SK-N-SH (cell line): ENCODE measurements at regions not wholly inside any gene's neighbourhood (a gene's known extent, or its start where the extent isn't known, plus 50 kb on each side); places are given as distances from the start of the nearest gene placed in this dataset.

Experiments
- CTCF ChIA-PET: fragments of 300-600, 350-600 bp; formaldehyde crosslinking; extraction: SDS; loops from one replicate; lab custom pipeline; 2021; lab: Yijun Ruan, JAX
- POLR2A ChIA-PET: fragments of 350-600 bp; sonication (Branson Sonifier 250); formaldehyde crosslinking; extraction: SDS; loops from one replicate; lab custom pipeline; 2020; ENCODE audit warnings: antibody characterized with exemption, inconsistent platforms; lab: Yijun Ruan, JAX
- DNase-seq: peaks from one replicate; pipeline ENCODE4 v3.0.0; 2012
- H2AFZ ChIP-seq: fragments of 200-600 bp; sonication (generic); 2 replicates; pipeline ENCODE4 v1.8.1; 2016; ENCODE audit warnings: antibody characterized with exemption, mild to moderate bottlenecking, low read depth
- H3F3A ChIP-seq: fragments of 200-600 bp; sonication (generic); replicated peaks from 2 replicates; pipeline ENCODE3; 2016; ENCODE audit warnings: antibody characterized with exemption, mild to moderate bottlenecking; ENCODE audit not compliant: insufficient read depth
- H3K27ac ChIP-seq, 2 experiments: fragments of 200-500 bp in 1 of 2; fragments of 200-600 bp in 1 of 2; sonication (Bioruptor generic) in 1 of 2; sonication (generic), shearing (Covaris generic) in 1 of 2; 2 replicates each; pipeline versions ENCODE4 v1.5.1 to v1.6.1; 2014 to 2016; ENCODE audit warnings: low read depth in 2 of 2, inconsistent platforms in 1 of 2, low read length in 1 of 2, mild to moderate bottlenecking in 1 of 2, mixed read lengths in 1 of 2
- H3K27me3 ChIP-seq: fragments of 200-600 bp; sonication (generic), shearing (Covaris generic); 2 replicates; pipeline ENCODE4 v1.6.1; 2016; ENCODE audit warnings: mixed run types; ENCODE audit not compliant: insufficient read depth
- H3K36me3 ChIP-seq, 2 experiments: fragments of 200-500 bp in 1 of 2; fragments of 200-600 bp in 1 of 2; sonication (Bioruptor generic) in 1 of 2; sonication (generic) in 1 of 2; replicated peaks in 1 of 2; 2 replicates each; pipeline versions ENCODE3 to v1.5.1; 2014 to 2016; ENCODE audit warnings: low read length in 1 of 2, mild to moderate bottlenecking in 1 of 2; ENCODE audit not compliant: insufficient read depth in 2 of 2, control insufficient read depth in 1 of 2
- H3K4me1 ChIP-seq, 2 experiments: fragments of 200-500 bp in 1 of 2; fragments of 200-600 bp in 1 of 2; sonication (Bioruptor generic) in 1 of 2; sonication (generic), shearing (Covaris generic) in 1 of 2; 2 replicates each; pipeline versions ENCODE4 v1.5.1 to v1.6.1; 2014 to 2016; ENCODE audit warnings: low read depth in 1 of 2, low read length in 1 of 2, mixed run types in 1 of 2; ENCODE audit not compliant: insufficient read depth in 2 of 2, control insufficient read depth in 1 of 2
- H3K4me2 ChIP-seq: fragments of 200-600 bp; sonication (generic), shearing (Covaris generic); 2 replicates; pipeline ENCODE4 v1.6.1; 2017; ENCODE audit warnings: mixed run types
- H3K4me3 ChIP-seq, 2 experiments: fragments of 200-500 bp in 1 of 2; fragments of 200-600 bp in 1 of 2; sonication (Bioruptor generic) in 1 of 2; sonication (generic), shearing (Covaris generic) in 1 of 2; 2 replicates each; pipeline versions ENCODE4 v1.5.1 to v1.8.1; 2014 to 2016; ENCODE audit warnings: low read depth in 2 of 2, inconsistent platforms in 1 of 2, low read length in 1 of 2, mild to moderate bottlenecking in 1 of 2, mixed read lengths in 1 of 2, moderate library complexity in 1 of 2
- H3K79me2 ChIP-seq: fragments of 200-600 bp; sonication (generic); 2 replicates; pipeline ENCODE4 v1.8.1; 2017; ENCODE audit warnings: mild to moderate bottlenecking; ENCODE audit not compliant: insufficient read depth
- H3K9ac ChIP-seq: fragments of 200-600 bp; sonication (generic); 2 replicates; pipeline ENCODE4 v1.6.1; 2017; ENCODE audit warnings: mixed run types
- H3K9me2 ChIP-seq: fragments of 200-600 bp; sonication (generic); 2 replicates; pipeline ENCODE4 v1.6.1; 2017; ENCODE audit warnings: mixed run types
- H3K9me3 ChIP-seq: fragments of 200-600 bp; sonication (generic); 2 replicates; pipeline ENCODE4 v1.6.1; 2017; ENCODE audit warnings: mixed run types, mild to moderate bottlenecking, moderate library complexity
- H4K20me1 ChIP-seq: fragments of 200-600 bp; sonication (generic); 2 replicates; pipeline ENCODE4 v1.6.1; 2017; ENCODE audit warnings: mild to moderate bottlenecking, mixed run types; ENCODE audit not compliant: insufficient read depth
- ELF1 ChIP-seq: IDR thresholded peaks from 2 replicates; pipeline ENCODE4 v1.4.0; 2012
- EP300 ChIP-seq, 2 experiments: IDR thresholded peaks; 2 replicates each; pipeline versions ENCODE4 v1.4.0 to v1.6.1; 2012; ENCODE audit warnings: borderline replicate concordance in 1 of 2, low read depth in 1 of 2, low read length in 1 of 2
- EZH2phosphoT487 ChIP-seq: fragments of 200-600 bp; sonication (generic); IDR thresholded peaks from 2 replicates; pipeline ENCODE4 v1.6.1; 2017; ENCODE audit warnings: low read depth, mixed run types, mild to moderate bottlenecking, antibody characterized with exemption, moderate library complexity, borderline replicate concordance
- FOSL2 ChIP-seq: IDR thresholded peaks from 2 replicates; pipeline ENCODE4 v1.4.0; 2012; ENCODE audit warnings: low read depth, mild to moderate bottlenecking, moderate library complexity, borderline replicate concordance
- FOXJ3 ChIP-seq: sonication (generic); formaldehyde crosslinking; IDR thresholded peaks from 2 replicates; pipeline ENCODE4 v1.5.1; 2020; ENCODE audit warnings: mild to moderate bottlenecking, missing genetic modification reagents
- GABPA ChIP-seq: IDR thresholded peaks from 2 replicates; pipeline ENCODE4 v1.4.0; 2012; ENCODE audit warnings: low read depth, mild to moderate bottlenecking
- GATA2 ChIP-seq: sonication (generic); formaldehyde crosslinking; IDR thresholded peaks from 2 replicates; pipeline ENCODE4 v1.5.0; 2020; ENCODE audit warnings: mild to moderate bottlenecking, missing genetic modification reagents
- JUND ChIP-seq: IDR thresholded peaks from 2 replicates; pipeline ENCODE4 v1.4.0; 2012
- MXI1 ChIP-seq: IDR thresholded peaks from 2 replicates; pipeline ENCODE4 v1.6.1; 2012; ENCODE audit warnings: mild to moderate bottlenecking, low read depth, low read length, improper control_type of control experiment
- NRF1 ChIP-seq: IDR thresholded peaks from 2 replicates; pipeline ENCODE4 v1.6.1; 2012; ENCODE audit warnings: low read depth, mild to moderate bottlenecking, low read length
- RXRA ChIP-seq: IDR thresholded peaks from 2 replicates; pipeline ENCODE4 v1.4.0; 2012; ENCODE audit warnings: low read depth, mild to moderate bottlenecking, borderline replicate concordance
- SIN3A ChIP-seq: IDR thresholded peaks from 2 replicates; pipeline ENCODE4 v1.6.1; 2012; ENCODE audit warnings: low read depth, mild to moderate bottlenecking, low read length, moderate library complexity, borderline replicate concordance
- TAF1 ChIP-seq: IDR thresholded peaks from 2 replicates; pipeline ENCODE4 v1.6.1; 2012; ENCODE audit warnings: low read depth, mild to moderate bottlenecking, low read length, moderate library complexity, borderline replicate concordance
- TEAD4 ChIP-seq: IDR thresholded peaks from 2 replicates; pipeline ENCODE4 v1.4.0; 2012; ENCODE audit warnings: mild to moderate bottlenecking, borderline replicate concordance; ENCODE audit not compliant: insufficient read depth
- WGBS: methylation state at CpG from one replicate; pipeline ENCODE4 v1.1.6; 2017; ENCODE audit warnings: low lambda C conversion rate; 5-methylcytosine and 5-hydroxymethylcytosine counted together
- TF ChIP-seq, protein P1 (sequence below): IDR thresholded peaks from 2 replicates; pipeline ENCODE4; 2012
- TF ChIP-seq, protein P2 (sequence below): IDR thresholded peaks from 2 replicates; pipeline ENCODE4 v1.6.1; 2012; ENCODE audit warnings: mild to moderate bottlenecking, low read depth, low read length, moderate library complexity
- TF ChIP-seq, protein P3 (sequence below): IDR thresholded peaks from 2 replicates; pipeline ENCODE4 v1.4.0; 2012; ENCODE audit warnings: low read depth, borderline replicate concordance
- TF ChIP-seq, protein P4 (sequence below): fragments of 200-600 bp; sonication (generic); IDR thresholded peaks from 2 replicates; pipeline ENCODE4 v1.6.1; 2017; ENCODE audit warnings: antibody characterized with exemption, mild to moderate bottlenecking, moderate library complexity

DNA sequence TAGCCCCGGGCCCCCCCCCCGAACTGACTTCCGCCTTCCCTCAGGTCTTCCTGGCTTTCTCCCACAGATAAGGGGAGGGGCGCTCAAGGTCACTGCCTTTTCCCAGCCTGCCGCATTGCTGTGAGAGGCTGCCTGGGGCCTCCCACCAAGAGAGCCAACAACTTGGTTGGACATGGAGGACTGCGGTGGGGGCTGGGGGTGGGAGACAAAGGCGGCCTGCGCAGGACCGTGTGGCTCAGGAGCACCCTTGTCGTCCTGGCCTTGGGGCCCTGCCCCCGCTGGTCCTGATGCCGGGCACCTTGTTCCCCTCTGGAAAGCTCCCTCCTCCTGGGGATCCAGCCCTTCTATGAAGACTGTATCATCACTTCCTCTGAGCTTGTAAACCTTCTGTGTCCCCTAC is 105.6 kb upstream of the FOXF1 start:
- H3K4me3 ChIP-seq, result no peak overlapping the region
- WGBS, result 43% methylated on average over 7 of the region's 12 CpGs
- no peak overlapping the region for H2AFZ ChIP-seq
- no peaks in the 10 kb centered on the region for H3F3A ChIP-seq
- H3K9me3 ChIP-seq, result no peaks in the 10 kb centered on the region
- H3K4me1 ChIP-seq, result no peaks in the 10 kb centered on the region
- H3K27me3 ChIP-seq, result no peaks in the 10 kb centered on the region
- DNase-seq, result no peak
- no peak overlapping the region for H3K9ac ChIP-seq
- no peaks in the 10 kb centered on the region for H3K9me2 ChIP-seq
- ChIA-PET POLR2A (no interaction called here), CTCF (no interaction called here)
- TF ChIP-seq MXI1, result no peak
- no peak for TF ChIP-seq FOSL2
- TF ChIP-seq JUND, result no peak
- no peak for TF ChIP-seq SIN3A
- TF ChIP-seq EZH2phosphoT487, result no peak
- TF ChIP-seq, protein P1, sequence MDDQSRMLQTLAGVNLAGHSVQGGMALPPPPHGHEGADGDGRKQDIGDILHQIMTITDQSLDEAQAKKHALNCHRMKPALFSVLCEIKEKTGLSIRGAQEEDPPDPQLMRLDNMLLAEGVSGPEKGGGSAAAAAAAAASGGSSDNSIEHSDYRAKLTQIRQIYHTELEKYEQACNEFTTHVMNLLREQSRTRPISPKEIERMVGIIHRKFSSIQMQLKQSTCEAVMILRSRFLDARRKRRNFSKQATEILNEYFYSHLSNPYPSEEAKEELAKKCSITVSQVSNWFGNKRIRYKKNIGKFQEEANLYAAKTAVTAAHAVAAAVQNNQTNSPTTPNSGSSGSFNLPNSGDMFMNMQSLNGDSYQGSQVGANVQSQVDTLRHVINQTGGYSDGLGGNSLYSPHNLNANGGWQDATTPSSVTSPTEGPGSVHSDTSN, result no peak
- TF ChIP-seq GABPA, result no peak
- TF ChIP-seq, protein P2, sequence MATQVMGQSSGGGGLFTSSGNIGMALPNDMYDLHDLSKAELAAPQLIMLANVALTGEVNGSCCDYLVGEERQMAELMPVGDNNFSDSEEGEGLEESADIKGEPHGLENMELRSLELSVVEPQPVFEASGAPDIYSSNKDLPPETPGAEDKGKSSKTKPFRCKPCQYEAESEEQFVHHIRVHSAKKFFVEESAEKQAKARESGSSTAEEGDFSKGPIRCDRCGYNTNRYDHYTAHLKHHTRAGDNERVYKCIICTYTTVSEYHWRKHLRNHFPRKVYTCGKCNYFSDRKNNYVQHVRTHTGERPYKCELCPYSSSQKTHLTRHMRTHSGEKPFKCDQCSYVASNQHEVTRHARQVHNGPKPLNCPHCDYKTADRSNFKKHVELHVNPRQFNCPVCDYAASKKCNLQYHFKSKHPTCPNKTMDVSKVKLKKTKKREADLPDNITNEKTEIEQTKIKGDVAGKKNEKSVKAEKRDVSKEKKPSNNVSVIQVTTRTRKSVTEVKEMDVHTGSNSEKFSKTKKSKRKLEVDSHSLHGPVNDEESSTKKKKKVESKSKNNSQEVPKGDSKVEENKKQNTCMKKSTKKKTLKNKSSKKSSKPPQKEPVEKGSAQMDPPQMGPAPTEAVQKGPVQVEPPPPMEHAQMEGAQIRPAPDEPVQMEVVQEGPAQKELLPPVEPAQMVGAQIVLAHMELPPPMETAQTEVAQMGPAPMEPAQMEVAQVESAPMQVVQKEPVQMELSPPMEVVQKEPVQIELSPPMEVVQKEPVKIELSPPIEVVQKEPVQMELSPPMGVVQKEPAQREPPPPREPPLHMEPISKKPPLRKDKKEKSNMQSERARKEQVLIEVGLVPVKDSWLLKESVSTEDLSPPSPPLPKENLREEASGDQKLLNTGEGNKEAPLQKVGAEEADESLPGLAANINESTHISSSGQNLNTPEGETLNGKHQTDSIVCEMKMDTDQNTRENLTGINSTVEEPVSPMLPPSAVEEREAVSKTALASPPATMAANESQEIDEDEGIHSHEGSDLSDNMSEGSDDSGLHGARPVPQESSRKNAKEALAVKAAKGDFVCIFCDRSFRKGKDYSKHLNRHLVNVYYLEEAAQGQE, result no peak
- TF ChIP-seq EP300 (IDR thresholded peaks at IDR 0.05; ENCODE audit: borderline replicate concordance in 1 of 2, low read depth in 1 of 2, low read length in 1 of 2), result no peak
- no peak for TF ChIP-seq RXRA
- TF ChIP-seq FOXJ3 (CRISPR knock-in tag), result no peak
- TF ChIP-seq ELF1, result no peak
- TF ChIP-seq TAF1, result no peak
- TF ChIP-seq GATA2 (CRISPR knock-in tag), result no peak
- no peak for TF ChIP-seq NRF1
- H4K20me1 ChIP-seq, result no peaks in the 10 kb centered on the region
- no peaks in the 10 kb centered on the region for H3K36me3 ChIP-seq
- H3K27ac ChIP-seq, result no peak overlapping the region
- no peak overlapping the region for H3K4me2 ChIP-seq
- no peaks in the 10 kb centered on the region for H3K79me2 ChIP-seq

DNA sequence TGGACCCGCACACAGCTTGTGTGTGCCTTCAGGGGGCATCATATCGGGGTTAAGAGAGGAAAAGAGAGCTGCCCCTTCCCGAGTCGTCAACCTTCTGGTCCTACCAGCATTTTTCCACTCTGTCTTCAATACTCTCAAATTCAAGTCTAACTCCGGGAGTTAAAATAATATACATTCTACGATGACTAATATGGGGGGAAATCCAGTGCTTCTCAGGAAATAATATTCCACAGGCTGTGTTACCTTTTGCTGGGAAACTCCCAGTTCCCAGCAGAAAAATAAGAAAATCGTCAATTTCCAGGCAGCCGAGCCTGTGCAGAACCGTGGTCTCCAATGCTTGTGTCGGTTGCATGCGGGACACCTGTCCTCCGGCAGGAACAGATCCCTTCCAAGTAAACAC is 105.0 kb upstream of the FOXF1 start:
- H3K27me3 ChIP-seq, result peaks cover 3% of the 10 kb centered on the region; the same call in 1 of the 2 replicates
- H3K27ac ChIP-seq, result no peak overlapping the region
- no peak for DNase-seq
- no peak overlapping the region for H3K4me3 ChIP-seq
- H3K4me2 ChIP-seq, result no peak overlapping the region
- no peaks in the 10 kb centered on the region for H4K20me1 ChIP-seq
- CTCF ChIA-PET, result no interaction called here
- no peaks in the 10 kb centered on the region for H3K9me3 ChIP-seq
- no peaks in the 10 kb centered on the region for H3K9me2 ChIP-seq
- H3K9ac ChIP-seq, result no peak overlapping the region
- no peak overlapping the region for H2AFZ ChIP-seq
- WGBS, result 49% methylated on average over 9 of the region's 12 CpGs
- H3K79me2 ChIP-seq, result no peaks in the 10 kb centered on the region
- POLR2A ChIA-PET, result no interaction called here
- no peaks in the 10 kb centered on the region for H3K4me1 ChIP-seq
- TF ChIP-seq, protein P3, sequence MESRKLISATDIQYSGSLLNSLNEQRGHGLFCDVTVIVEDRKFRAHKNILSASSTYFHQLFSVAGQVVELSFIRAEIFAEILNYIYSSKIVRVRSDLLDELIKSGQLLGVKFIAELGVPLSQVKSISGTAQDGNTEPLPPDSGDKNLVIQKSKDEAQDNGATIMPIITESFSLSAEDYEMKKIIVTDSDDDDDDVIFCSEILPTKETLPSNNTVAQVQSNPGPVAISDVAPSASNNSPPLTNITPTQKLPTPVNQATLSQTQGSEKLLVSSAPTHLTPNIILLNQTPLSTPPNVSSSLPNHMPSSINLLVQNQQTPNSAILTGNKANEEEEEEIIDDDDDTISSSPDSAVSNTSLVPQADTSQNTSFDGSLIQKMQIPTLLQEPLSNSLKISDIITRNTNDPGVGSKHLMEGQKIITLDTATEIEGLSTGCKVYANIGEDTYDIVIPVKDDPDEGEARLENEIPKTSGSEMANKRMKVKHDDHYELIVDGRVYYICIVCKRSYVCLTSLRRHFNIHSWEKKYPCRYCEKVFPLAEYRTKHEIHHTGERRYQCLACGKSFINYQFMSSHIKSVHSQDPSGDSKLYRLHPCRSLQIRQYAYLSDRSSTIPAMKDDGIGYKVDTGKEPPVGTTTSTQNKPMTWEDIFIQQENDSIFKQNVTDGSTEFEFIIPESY, result no peak
- TF ChIP-seq TEAD4 (no peak), GATA2 (CRISPR knock-in tag) (no peak), FOXJ3 (CRISPR knock-in tag) (no peak)
- TF ChIP-seq, protein P4, sequence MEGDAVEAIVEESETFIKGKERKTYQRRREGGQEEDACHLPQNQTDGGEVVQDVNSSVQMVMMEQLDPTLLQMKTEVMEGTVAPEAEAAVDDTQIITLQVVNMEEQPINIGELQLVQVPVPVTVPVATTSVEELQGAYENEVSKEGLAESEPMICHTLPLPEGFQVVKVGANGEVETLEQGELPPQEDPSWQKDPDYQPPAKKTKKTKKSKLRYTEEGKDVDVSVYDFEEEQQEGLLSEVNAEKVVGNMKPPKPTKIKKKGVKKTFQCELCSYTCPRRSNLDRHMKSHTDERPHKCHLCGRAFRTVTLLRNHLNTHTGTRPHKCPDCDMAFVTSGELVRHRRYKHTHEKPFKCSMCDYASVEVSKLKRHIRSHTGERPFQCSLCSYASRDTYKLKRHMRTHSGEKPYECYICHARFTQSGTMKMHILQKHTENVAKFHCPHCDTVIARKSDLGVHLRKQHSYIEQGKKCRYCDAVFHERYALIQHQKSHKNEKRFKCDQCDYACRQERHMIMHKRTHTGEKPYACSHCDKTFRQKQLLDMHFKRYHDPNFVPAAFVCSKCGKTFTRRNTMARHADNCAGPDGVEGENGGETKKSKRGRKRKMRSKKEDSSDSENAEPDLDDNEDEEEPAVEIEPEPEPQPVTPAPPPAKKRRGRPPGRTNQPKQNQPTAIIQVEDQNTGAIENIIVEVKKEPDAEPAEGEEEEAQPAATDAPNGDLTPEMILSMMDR, result no peak
- H3F3A ChIP-seq, result no peaks in the 10 kb centered on the region
- H3K36me3 ChIP-seq, result no peaks in the 10 kb centered on the region
